ENCODE measurements at regions not wholly inside any gene's neighbourhood (a gene's known extent, or its start where the extent isn't known, plus 50 kb on each side); places are given as distances from the start of the nearest gene placed in this dataset.

GRCh38 chr3:68055215-68055614 lies 400.8 kb upstream of the SUCLG2 start (continued):
- no peak for TF ChIP-seq IRF3 (IDR thresholded peaks at IDR 0.05; ENCODE audit: low read depth, low read length)
- TF ChIP-seq ELF1 (IDR thresholded peaks at IDR 0.05) = no peak
- no peak for TF ChIP-seq TAF1 (IDR thresholded peaks at IDR 0.05; ENCODE audit: borderline replicate concordance, low read depth, low read length)
- TF ChIP-seq USF2 (IDR thresholded peaks at IDR 0.05; ENCODE audit: borderline replicate concordance, low read depth, low read length) = no peak

- Histone ChIP-seq H2AFZ (ENCODE audit: low read depth) (no peak overlapping the region), H3K9ac (no peak overlapping the region), H3F3A (replicated peaks; ENCODE audit: insufficient read depth) (no peaks in the 10 kb centered on the region), H3K27me3 (ENCODE audit: insufficient read depth) (no peaks in the 10 kb centered on the region), H3K4me1 (ENCODE audit: control insufficient read depth in 1 of 2, insufficient read depth in 2 of 2, low read depth in 1 of 2, low read length in 1 of 2) (no peaks in the 10 kb centered on the region), H3K27ac (ENCODE audit: low read depth in 2 of 2, low read length in 1 of 2) (no peak overlapping the region), H3K4me2 (no peak overlapping the region), H3K9me3 (no peaks in the 10 kb centered on the region; the same call in 1 of the 2 replicates), H4K20me1 (ENCODE audit: insufficient read depth) (no peaks in the 10 kb centered on the region), H3K4me3 (ENCODE audit: low read depth in 2 of 2, low read length in 1 of 2) (no peak overlapping the region), H3K36me3 (replicated peaks in 1 of 2; ENCODE audit: control insufficient read depth in 1 of 2, insufficient read depth in 2 of 2, low read length in 1 of 2) (no peaks in the 10 kb centered on the region), H3K79me2 (ENCODE audit: insufficient read depth) (no peaks in the 10 kb centered on the region), H3K9me2 (no peaks in the 10 kb centered on the region)
- WGBS (ENCODE audit: low lambda C conversion rate) = 6% methylated on average over 3 of the region's 3 CpGs
- TF ChIP-seq TEAD4 (IDR thresholded peaks at IDR 0.05; ENCODE audit: borderline replicate concordance, insufficient read depth) (no peak), MAX (IDR thresholded peaks at IDR 0.05; ENCODE audit: low read depth) (no peak), ELF1 (IDR thresholded peaks at IDR 0.05) (no peak), RXRA (IDR thresholded peaks at IDR 0.05; ENCODE audit: borderline replicate concordance, low read depth) (no peak), EZH2phosphoT487 (IDR thresholded peaks at IDR 0.05; ENCODE audit: borderline replicate concordance, low read depth) (no peak), ZBTB33 (IDR thresholded peaks at IDR 0.05; ENCODE audit: borderline replicate concordance, low read depth) (no peak), YY1 (IDR thresholded peaks at IDR 0.05; ENCODE audit: low read depth) (no peak), FOXM1 (IDR thresholded peaks at IDR 0.05; ENCODE audit: low read depth) (no peak)
- TF ChIP-seq, protein P1, sequence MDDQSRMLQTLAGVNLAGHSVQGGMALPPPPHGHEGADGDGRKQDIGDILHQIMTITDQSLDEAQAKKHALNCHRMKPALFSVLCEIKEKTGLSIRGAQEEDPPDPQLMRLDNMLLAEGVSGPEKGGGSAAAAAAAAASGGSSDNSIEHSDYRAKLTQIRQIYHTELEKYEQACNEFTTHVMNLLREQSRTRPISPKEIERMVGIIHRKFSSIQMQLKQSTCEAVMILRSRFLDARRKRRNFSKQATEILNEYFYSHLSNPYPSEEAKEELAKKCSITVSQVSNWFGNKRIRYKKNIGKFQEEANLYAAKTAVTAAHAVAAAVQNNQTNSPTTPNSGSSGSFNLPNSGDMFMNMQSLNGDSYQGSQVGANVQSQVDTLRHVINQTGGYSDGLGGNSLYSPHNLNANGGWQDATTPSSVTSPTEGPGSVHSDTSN (IDR thresholded peaks at IDR 0.05) = no peak
- TF ChIP-seq, protein P2, sequence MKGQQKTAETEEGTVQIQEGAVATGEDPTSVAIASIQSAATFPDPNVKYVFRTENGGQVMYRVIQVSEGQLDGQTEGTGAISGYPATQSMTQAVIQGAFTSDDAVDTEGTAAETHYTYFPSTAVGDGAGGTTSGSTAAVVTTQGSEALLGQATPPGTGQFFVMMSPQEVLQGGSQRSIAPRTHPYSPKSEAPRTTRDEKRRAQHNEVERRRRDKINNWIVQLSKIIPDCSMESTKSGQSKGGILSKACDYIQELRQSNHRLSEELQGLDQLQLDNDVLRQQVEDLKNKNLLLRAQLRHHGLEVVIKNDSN (IDR thresholded peaks at IDR 0.05; ENCODE audit: borderline replicate concordance, low read depth) = no peak
- CTCF ChIA-PET = no interaction called here
- DNase-seq = no peak
- POLR2A ChIA-PET = no interaction called here
Measured at GRCh38 chr3:68049776-68050175, 395.4 kb upstream of the SUCLG2 start.
